HEK293T (cell line): ENCODE measurements at regions not wholly inside any gene's neighbourhood (a gene's known extent, or its start where the extent isn't known, plus 50 kb on each side); places are given as distances from the start of the nearest gene placed in this dataset.

ENCODE experiments used
- CTCF ChIA-PET: fragments of 350-600 bp; formaldehyde crosslinking; extraction: SDS; loops from one replicate; lab custom pipeline; 2021; ENCODE audit warnings: antibody characterized with exemption, inconsistent platforms; lab: Yijun Ruan, JAX
- POLR2A ChIA-PET: fragments of 350-600 bp; formaldehyde crosslinking; extraction: SDS; loops from one replicate; lab custom pipeline; 2020; ENCODE audit warnings: antibody characterized with exemption, inconsistent platforms; lab: Yijun Ruan, JAX
- DNase-seq: peaks from one replicate; pipeline ENCODE4 v3.0.0; 2012; ENCODE audit warnings: mixed read lengths; ENCODE audit errors: extremely low spot score
- ARNT ChIP-seq: fragments of 450-650 bp; IDR thresholded peaks from 2 replicates; pipeline ENCODE4 v1.6.1; 2017; ENCODE audit warnings: mild to moderate bottlenecking
- BHLHE40 ChIP-seq: fragments of 450-650 bp; IDR thresholded peaks from 2 replicates; pipeline ENCODE4 v1.6.1; 2016; ENCODE audit warnings: mild to moderate bottlenecking, moderate library complexity, borderline replicate concordance
- CTBP1 ChIP-seq: fragments of 450-650 bp; IDR thresholded peaks from 2 replicates; pipeline ENCODE4 v1.6.1; 2016; ENCODE audit warnings: borderline replicate concordance
- ELF4 ChIP-seq: fragments of 450-650 bp; IDR thresholded peaks from 2 replicates; pipeline ENCODE4 v1.6.1; 2017; ENCODE audit warnings: antibody characterized with exemption
- FOXA1 ChIP-seq: fragments of 450-650 bp; IDR thresholded peaks from 2 replicates; pipeline ENCODE4 v1.6.1; 2016; ENCODE audit warnings: mild to moderate bottlenecking
- FOXK2 ChIP-seq: fragments of 450-650 bp; IDR thresholded peaks from 2 replicates; pipeline ENCODE4 v1.6.1; 2016; ENCODE audit warnings: mild to moderate bottlenecking
- FOXM1 ChIP-seq: fragments of 450-650 bp; IDR thresholded peaks from 2 replicates; pipeline ENCODE4 v1.6.1; 2017; ENCODE audit warnings: mild to moderate bottlenecking, borderline replicate concordance
- HDGF ChIP-seq: fragments of 450-650 bp; IDR thresholded peaks from 2 replicates; pipeline ENCODE4 v1.6.1; 2017; ENCODE audit warnings: antibody characterized with exemption, borderline replicate concordance
- L3MBTL2 ChIP-seq: fragments of 450-650 bp; conservative IDR thresholded peaks from 2 replicates; pipeline ENCODE4 v1.6.1; 2016; ENCODE audit warnings: mild to moderate bottlenecking
- LEF1 ChIP-seq: fragments of 450-650 bp; IDR thresholded peaks from 2 replicates; pipeline ENCODE4 v1.6.1; 2017; ENCODE audit warnings: mild to moderate bottlenecking, borderline replicate concordance
- NFRKB ChIP-seq: fragments of 450-650 bp; IDR thresholded peaks from 2 replicates; pipeline ENCODE4 v1.6.1; 2016; ENCODE audit warnings: mild to moderate bottlenecking, moderate library complexity
- PKNOX1 ChIP-seq: fragments of 450-650 bp; IDR thresholded peaks from 2 replicates; pipeline ENCODE4 v1.6.1; 2016
- SP1 ChIP-seq: fragments of 450-650 bp; IDR thresholded peaks from 2 replicates; pipeline ENCODE4 v1.6.1; 2017
- SUZ12 ChIP-seq: fragments of 450-650 bp; IDR thresholded peaks from 2 replicates; pipeline ENCODE4 v1.6.1; 2016; ENCODE audit warnings: mild to moderate bottlenecking
- TARDBP ChIP-seq: fragments of 450-650 bp; IDR thresholded peaks from 2 replicates; pipeline ENCODE4 v1.6.1; 2016
- ZNF384 ChIP-seq: fragments of 450-650 bp; IDR thresholded peaks from 2 replicates; pipeline ENCODE4 v1.6.1; 2016

GRCh38 chr6:139760128-139760527 lies 385.7 kb upstream of the CITED2 start:
- POLR2A ChIA-PET = interaction anchor here (3.0 kb wide), 1 partner anchor 385 kb away, joined by 8 read pairs; the partner anchor contains the start of gene CITED2
- no peak for DNase-seq
- TF ChIP-seq NFRKB (no peak), ZNF384 (no peak), TARDBP (no peak), BHLHE40 (no peak), LEF1 (no peak), FOXK2 (no peak), CTBP1 (no peak), L3MBTL2 (no peak), HDGF (no peak), ARNT (no peak), SUZ12 (no peak)
- CTCF ChIA-PET = interaction anchor here (0.9 kb wide), 1 partner anchor 19 kb away, joined by 4 read pairs; no protein-coding TSS in a partner anchor

GRCh38 chr6:139759086-139759485 lies 384.6 kb upstream of the CITED2 start:
- no peak for TF ChIP-seq SUZ12
- TF ChIP-seq ELF4 = no peak
- no peak for TF ChIP-seq CTBP1
- TF ChIP-seq ZNF384 = no peak
- TF ChIP-seq NFRKB = no peak
- TF ChIP-seq FOXK2 = no peak
- TF ChIP-seq ARNT = no peak
- CTCF ChIA-PET = no interaction called here
- POLR2A ChIA-PET = no interaction called here
- no peak for DNase-seq

- DNase-seq = no peak
- TF ChIP-seq FOXA1 = no peak
- no peak for TF ChIP-seq SP1
- no peak for TF ChIP-seq ARNT
- no peak for TF ChIP-seq BHLHE40
- no peak for TF ChIP-seq LEF1
- no peak for TF ChIP-seq HDGF
- no peak for TF ChIP-seq ELF4
- TF ChIP-seq L3MBTL2 = no peak
- no peak for TF ChIP-seq FOXK2
- no peak for TF ChIP-seq CTBP1
- TF ChIP-seq TARDBP = no peak
- no peak for TF ChIP-seq ZNF384
- ChIA-PET CTCF (no interaction called here), POLR2A (interaction anchor here (1.2 kb wide), 1 partner anchor 383 kb away, joined by 4 read pairs; the partner anchor contains the start of gene CITED2)
Observed at GRCh38 chr6:139758209-139758611, 383.8 kb upstream of the CITED2 start.

- POLR2A ChIA-PET = interaction anchor here (1.2 kb wide), 1 partner anchor 383 kb away, joined by 4 read pairs; the partner anchor contains the start of gene CITED2
- no peak for TF ChIP-seq TARDBP
- TF ChIP-seq L3MBTL2 = no peak
- TF ChIP-seq ELF4 = no peak
- TF ChIP-seq FOXK2 = no peak
- no peak for TF ChIP-seq CTBP1
- TF ChIP-seq SUZ12 = no peak
- no peak for TF ChIP-seq FOXM1
- no peak for TF ChIP-seq LEF1
- TF ChIP-seq FOXA1 = no peak
- TF ChIP-seq ZNF384 = no peak
- no peak for TF ChIP-seq SP1
- TF ChIP-seq NFRKB = no peak
- no peak for TF ChIP-seq BHLHE40
- TF ChIP-seq PKNOX1 = no peak
- no peak for TF ChIP-seq HDGF
- TF ChIP-seq ARNT = no peak
- CTCF ChIA-PET = no interaction called here
- no peak for DNase-seq
Observed at GRCh38 chr6:139757784-139758183, 383.3 kb upstream of the CITED2 start.

- ChIA-PET POLR2A (no interaction called here), CTCF (interaction anchor here (0.6 kb wide), 1 partner anchor 27 kb away, joined by 3 read pairs; no protein-coding TSS in a partner anchor)
- TF ChIP-seq FOXM1 (no peak), PKNOX1 (no peak), HDGF (no peak), CTBP1 (no peak), LEF1 (no peak), BHLHE40 (no peak), ELF4 (no peak), TARDBP (no peak), NFRKB (no peak)
Observed at GRCh38 chr6:139756381-139756780, 381.9 kb upstream of the CITED2 start.

GRCh38 chr6:139754898-139755775 lies 380.7 kb upstream of the CITED2 start:
- TF ChIP-seq PKNOX1 (no peak), BHLHE40 (no peak), FOXK2 (no peak), ARNT (no peak), LEF1 (no peak), L3MBTL2 (no peak), ELF4 (no peak), CTBP1 (no peak), NFRKB (no peak), SUZ12 (no peak), TARDBP (no peak), SP1 (no peak)
- ChIA-PET POLR2A (interaction anchor here (1.4 kb wide), 1 partner anchor 10 kb away, joined by 3 read pairs; no protein-coding TSS in a partner anchor), CTCF (no interaction called here)
- DNase-seq = no peak

More at GRCh38 chr6:139756381-139756780, 381.9 kb upstream of the CITED2 start:
- no peak for DNase-seq
